Sigmoid colon (tissue), 6 donors: ENCODE measurements at regions not wholly inside any gene's neighbourhood (a gene's known extent, or its start where the extent isn't known, plus 50 kb on each side); places are given as distances from the start of the nearest gene placed in this dataset.
"Not testable (repeated sequence)": the region's sequence is repeated elsewhere in the genome, so short reads cannot be mapped to it uniquely, and the experiment has no call there.

ENCODE experiments used
- DNase-seq: peaks from one replicate; pipeline ENCODE4 v3.0.0-alpha.2; 2019
- H3K27ac ChIP-seq, 4 donors: fragments of 200-600 bp; sonication (generic); one replicate each; pipeline ENCODE4 v1.5.1; 2016 to 2019; ENCODE audit warnings: mild to moderate bottlenecking in 1 of 4
- H3K27me3 ChIP-seq, 3 donors: fragments of 200-600 bp; sonication (generic); one replicate each; pipeline ENCODE4 v1.5.1; 2019; ENCODE audit warnings: mild to moderate bottlenecking in 1 of 3
- H3K36me3 ChIP-seq, 4 donors: fragments of 200-600 bp; sonication (generic); one replicate each; pipeline ENCODE4 v1.5.1; 2016 to 2019
- H3K4me1 ChIP-seq, 4 donors: fragments of 200-600 bp; sonication (generic); one replicate each; pipeline ENCODE4 v1.5.1; 2017 to 2019
- H3K4me3 ChIP-seq, 4 donors: fragments of 200-600 bp; sonication (generic); one replicate each; pipeline ENCODE4 v1.5.1; 2017 to 2019; ENCODE audit warnings: mild to moderate bottlenecking in 2 of 4, moderate library complexity in 1 of 4
- H3K9me3 ChIP-seq, 4 donors: fragments of 200-600 bp in 3 of 4; sonication (generic) in 3 of 4; one replicate each; pipeline versions ENCODE4 v1.5.1 to v1.6.1; 2013 to 2019
- CTCF ChIP-seq, 4 experiments: fragments of 450-650 bp in 3 of 4; fragments of 200-600 bp in 1 of 4; IDR thresholded peaks; one replicate each; pipeline ENCODE4 v1.5.1; 2016 to 2019; ENCODE audit warnings: antibody characterized with exemption in 4 of 4, mild to moderate bottlenecking in 3 of 4, moderate library complexity in 2 of 4
- EP300 ChIP-seq, 4 donors: sonication (generic); formaldehyde crosslinking; IDR thresholded peaks; one replicate each; pipeline ENCODE4 v1.6.1; 2017; ENCODE audit warnings: antibody characterized with exemption in 4 of 4
- POLR2A ChIP-seq, 2 donors: fragments of 450-650 bp; IDR thresholded peaks; one replicate each; pipeline ENCODE4 v1.6.1; 2016; ENCODE audit warnings: antibody characterized with exemption in 2 of 2, mild to moderate bottlenecking in 2 of 2, moderate library complexity in 2 of 2
- POLR2AphosphoS5 ChIP-seq, 4 donors: sonication (generic); formaldehyde crosslinking; IDR thresholded peaks; one replicate each; pipeline ENCODE4 v1.6.1; 2017; ENCODE audit warnings: antibody characterized with exemption in 4 of 4
- WGBS, 2 donors: extraction: QIAGEN DNeasy Blood & Tissue Kit; methylation state at CpG; one replicate each; pipeline ENCODE4 v1.1.7; 2013; 5-methylcytosine and 5-hydroxymethylcytosine counted together
- intact Hi-C: fragments of 100-400 bp; cut with DNase I; formaldehyde crosslinking; loops from one replicate; pipeline ENCODE4 v1.15.1; 2023
- donor health status: healthy with polysubstance abuse.
- donor health status: healthy.

GRCh38 chr5:118580949-118581348, 407.4 kb downstream of the DTWD2 start:
- no peaks in the 10 kb centered on the region for H3K9me3 ChIP-seq
- DNase-seq, result no peak

GRCh38 chr5:118578093-118578492, 410.3 kb downstream of the DTWD2 start:
- H3K4me1 ChIP-seq, result no peaks in the 10 kb centered on the region

More at GRCh38 chr5:118580949-118581348, 407.4 kb downstream of the DTWD2 start:
- WGBS, 2 donors, result 78 to 84% methylated on average over 5 of the region's 5 CpGs
- TF ChIP-seq POLR2AphosphoS5 (IDR thresholded peaks at IDR 0.05) (no peak), POLR2A (IDR thresholded peaks at IDR 0.05) (no peak), CTCF (IDR thresholded peaks at IDR 0.05) (no peak), EP300 (IDR thresholded peaks at IDR 0.05) (no peak)
- Histone ChIP-seq H3K36me3 (no peaks in the 10 kb centered on the region), H3K27ac (no peak overlapping the region), H3K27me3 (no peaks in the 10 kb centered on the region), H3K4me1 (no peaks in the 10 kb centered on the region), H3K4me3 (no peak overlapping the region)
- intact Hi-C loops, result no loop called here

GRCh38 chr5:118577621-118578020, 410.7 kb downstream of the DTWD2 start:
- H3K36me3 ChIP-seq, result no peaks in the 10 kb centered on the region
- no peak overlapping the region for H3K27ac ChIP-seq
- intact Hi-C loops, result no loop called here
- TF ChIP-seq POLR2A (IDR thresholded peaks at IDR 0.05) (no peak), CTCF (IDR thresholded peaks at IDR 0.05) (no peak), EP300 (IDR thresholded peaks at IDR 0.05) (no peak)
- H3K4me1 ChIP-seq, result no peaks in the 10 kb centered on the region
- DNase-seq, result no peak
- no peaks in the 10 kb centered on the region for H3K27me3 ChIP-seq
- H3K4me3 ChIP-seq, result no peak overlapping the region
- H3K9me3 ChIP-seq, result no peaks in the 10 kb centered on the region
- 62 to 75% methylated on average over 1 of the region's 1 CpG for WGBS, 2 donors

More at GRCh38 chr5:118578093-118578492, 410.3 kb downstream of the DTWD2 start:
- 86 to 88% methylated on average over 3 of the region's 3 CpGs for WGBS, 2 donors
- no peak for TF ChIP-seq EP300 (IDR thresholded peaks at IDR 0.05)
- no peak for TF ChIP-seq CTCF (IDR thresholded peaks at IDR 0.05)
- no peak for TF ChIP-seq POLR2AphosphoS5 (IDR thresholded peaks at IDR 0.05)
- TF ChIP-seq POLR2A (IDR thresholded peaks at IDR 0.05), result no peak
- H3K4me3 ChIP-seq, result no peak overlapping the region
- H3K9me3 ChIP-seq, result no peaks in the 10 kb centered on the region
- no peaks in the 10 kb centered on the region for H3K36me3 ChIP-seq
- H3K27me3 ChIP-seq, result no peaks in the 10 kb centered on the region
- intact Hi-C loops, result no loop called here
- H3K27ac ChIP-seq, result no peak overlapping the region
- DNase-seq, result no peak

- DNase-seq, H3K4me1 ChIP-seq, H3K36me3 ChIP-seq, H3K27me3 ChIP-seq, H3K27ac ChIP-seq, H3K4me3 ChIP-seq, H3K9me3 ChIP-seq, intact Hi-C loops: not testable (repeated sequence)
- WGBS, 2 donors, result 86 to 87% methylated on average over 2 of the region's 2 CpGs
These were observed 418.1 kb downstream of the DTWD2 start for GRCh38 chr5:118570276-118570675.

- H3K27me3 ChIP-seq, H3K27ac ChIP-seq, H3K36me3 ChIP-seq, intact Hi-C loops, H3K4me1 ChIP-seq, H3K4me3 ChIP-seq, DNase-seq, H3K9me3 ChIP-seq: not testable (repeated sequence)
- WGBS, 2 donors, result 96 to 99% methylated on average over 1 of the region's 1 CpG
These were observed 418.8 kb downstream of the DTWD2 start for GRCh38 chr5:118569596-118569995.

GRCh38 chr5:118565335-118565971, 422.9 kb downstream of the DTWD2 start:
- 86 to 88% methylated on average over 12 of the region's 12 CpGs for WGBS, 2 donors
- no peak overlapping the region for H3K27ac ChIP-seq
- TF ChIP-seq CTCF (IDR thresholded peaks at IDR 0.05) (no peak), EP300 (IDR thresholded peaks at IDR 0.05) (no peak), POLR2AphosphoS5 (IDR thresholded peaks at IDR 0.05) (no peak), POLR2A (IDR thresholded peaks at IDR 0.05) (no peak)
- intact Hi-C loops, result no loop called here
- no peak overlapping the region for H3K4me3 ChIP-seq
- H3K27me3 ChIP-seq, result no peaks in the 10 kb centered on the region
- no peak for DNase-seq
- H3K4me1 ChIP-seq, result no peaks in the 10 kb centered on the region
- H3K36me3 ChIP-seq, result no peaks in the 10 kb centered on the region
- no peaks in the 10 kb centered on the region for H3K9me3 ChIP-seq
